GM23248 (cell line): ENCODE measurements at regions not wholly inside any gene's neighbourhood (a gene's known extent, or its start where the extent isn't known, plus 50 kb on each side); places are given as distances from the start of the nearest gene placed in this dataset.

Source experiments
- EZH2 ChIP-seq: fragments of 200-600 bp; sonication (generic); IDR thresholded peaks from 2 replicates; pipeline ENCODE4 v1.6.1; 2018; ENCODE audit warnings: antibody characterized with exemption, mild to moderate bottlenecking; ENCODE audit not compliant: insufficient read depth, poor library complexity, severe bottlenecking
- EZH2phosphoT487 ChIP-seq: fragments of 200-600 bp; sonication (generic); IDR thresholded peaks from 2 replicates; pipeline ENCODE4 v1.6.1; 2018; ENCODE audit warnings: antibody characterized with exemption, moderate library complexity, mild to moderate bottlenecking, low read depth; ENCODE audit not compliant: insufficient read depth

GRCh38 chr11:106262852-106263251 is 185.4 kb downstream of the AASDHPPT start:
- TF ChIP-seq EZH2 (no peak), EZH2phosphoT487 (no peak)
